ENCODE measurements at regions not wholly inside any gene's neighbourhood (a gene's known extent, or its start where the extent isn't known, plus 50 kb on each side); places are given as distances from the start of the nearest gene placed in this dataset.

DNA sequence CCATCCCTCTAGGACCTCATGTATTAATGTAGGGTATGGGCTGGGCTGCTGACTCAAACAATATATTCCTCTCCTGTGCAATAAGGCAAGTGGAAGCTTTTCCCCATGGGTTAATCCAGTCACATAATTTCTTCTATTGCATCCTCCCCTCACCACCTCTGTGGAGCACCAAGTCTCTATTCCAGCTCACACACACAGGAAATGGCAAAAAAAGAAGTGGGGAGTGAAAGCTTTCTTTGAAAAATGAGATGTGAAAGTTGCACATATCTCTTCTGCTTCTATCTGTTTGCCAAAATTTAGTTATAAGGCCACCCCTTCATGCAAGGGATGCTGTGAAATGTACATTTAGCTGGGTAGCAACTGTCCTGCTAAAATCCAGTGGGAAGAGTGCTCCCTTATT lies 121.3 kb downstream of the CDC42EP3 start:
- no peak for TF ChIP-seq CTCF (IDR thresholded peaks at IDR 0.05)
- TF ChIP-seq POLR2A (IDR thresholded peaks at IDR 0.05) = no peak
